ENCODE measurements at regions not wholly inside any gene's neighbourhood (a gene's known extent, or its start where the extent isn't known, plus 50 kb on each side); places are given as distances from the start of the nearest gene placed in this dataset.

GRCh38 chr21:28794371-28794851 lies 198.3 kb downstream of the LTN1 start:
- Mint-ChIP-seq H3K4me3 (no peak overlapping the region), H3K36me3 (peaks cover 4% of the 10 kb centered on the region; the same call in 1 of the 2 replicates), H3K27me3 (ENCODE audit: low read depth) (no peaks in the 10 kb centered on the region; the same call in 1 of the 2 replicates), H3K9me3 (peaks cover 9% of the 10 kb centered on the region), H3K4me1 (peaks cover 16% of the 10 kb centered on the region), H3K27ac (no peak overlapping the region)
- no peak for DNase-seq (ENCODE audit: low spot score)
- TF ChIP-seq FOXJ3 (CRISPR knock-in tag; IDR thresholded peaks at IDR 0.05; ENCODE audit: borderline replicate concordance) (no peak), RORB (CRISPR knock-in tag; IDR thresholded peaks at IDR 0.05) (no peak), NR3C1 (CRISPR knock-in tag; conservative IDR thresholded peaks at IDR 0.05; ENCODE audit: low read depth) (no peak), GTF2I (CRISPR knock-in tag; conservative IDR thresholded peaks at IDR 0.05) (no peak), ESRRA (CRISPR knock-in tag; IDR thresholded peaks at IDR 0.05; ENCODE audit: borderline replicate concordance) (no peak), SOX15 (CRISPR knock-in tag; IDR thresholded peaks at IDR 0.05) (no peak), PRDM15 (CRISPR knock-in tag; IDR thresholded peaks at IDR 0.05) (no peak), CREB1 (CRISPR knock-in tag; IDR thresholded peaks at IDR 0.05) (no peak), ZNF416 (CRISPR knock-in tag; IDR thresholded peaks at IDR 0.05) (no peak), TCF7 (CRISPR knock-in tag; IDR thresholded peaks at IDR 0.05; ENCODE audit: low read depth) (no peak), SMAD3 (CRISPR knock-in tag; IDR thresholded peaks at IDR 0.05; ENCODE audit: borderline replicate concordance) (no peak), USF1 (CRISPR knock-in tag; IDR thresholded peaks at IDR 0.05) (no peak), FOXK1 (CRISPR knock-in tag; IDR thresholded peaks at IDR 0.05) (no peak), NR1H2 (CRISPR knock-in tag; IDR thresholded peaks at IDR 0.05) (no peak)
- CTCF ChIA-PET: no interaction called here
- no peak for ATAC-seq
- POLR2A ChIA-PET: no interaction called here

- 0 out of 2 replicates have a peak, but pooled peaks have one; percentile 16 for TF ChIP-seq CTCF (IDR thresholded peaks at IDR 0.05)
- no peak for TF ChIP-seq MYBL2 (CRISPR knock-in tag; IDR thresholded peaks at IDR 0.05)
- peaks cover 4% of the 10 kb centered on the region for H3K9me3 Mint-ChIP-seq
- no peaks in the 10 kb centered on the region for H3K36me3 Mint-ChIP-seq
- no peaks in the 10 kb centered on the region; the same call in 1 of the 2 replicates for H3K27me3 Mint-ChIP-seq (ENCODE audit: low read depth)
- ChIA-PET CTCF (no interaction called here), POLR2A (no interaction called here)
- H3K27ac Mint-ChIP-seq: no peak overlapping the region
- DNase-seq (ENCODE audit: low spot score) (no peak), ATAC-seq (peak; percentile 60)
- H3K4me3 Mint-ChIP-seq: no peak overlapping the region
- peaks cover 13% of the 10 kb centered on the region for H3K4me1 Mint-ChIP-seq
These were observed 199.6 kb downstream of the LTN1 start for GRCh38 chr21:28793043-28793442.

GRCh38 chr21:28791595-28792282 lies 200.9 kb downstream of the LTN1 start:
- Mint-ChIP-seq H3K27ac (no peak overlapping the region), H3K9me3 (peaks cover 4% of the 10 kb centered on the region), H3K27me3 (ENCODE audit: low read depth) (no peaks in the 10 kb centered on the region; the same call in 1 of the 2 replicates), H3K36me3 (no peaks in the 10 kb centered on the region), H3K4me3 (no peak overlapping the region), H3K4me1 (peaks cover 17% of the 10 kb centered on the region)
- DNase-seq (ENCODE audit: low spot score) (no peak), ATAC-seq (no peak)
- ChIA-PET CTCF (no interaction called here), POLR2A (no interaction called here)
- no peak for TF ChIP-seq USF1 (CRISPR knock-in tag; IDR thresholded peaks at IDR 0.05)
- no peak for TF ChIP-seq ZNF138 (CRISPR knock-in tag; conservative IDR thresholded peaks at IDR 0.05)
- no peak for TF ChIP-seq TEAD1 (CRISPR knock-in tag; IDR thresholded peaks at IDR 0.05)
- no peak for TF ChIP-seq JAZF1 (CRISPR knock-in tag; IDR thresholded peaks at IDR 0.05)
- TF ChIP-seq ZNF281 (CRISPR knock-in tag; IDR thresholded peaks at IDR 0.05): no peak
- TF ChIP-seq ZBTB21 (CRISPR knock-in tag; IDR thresholded peaks at IDR 0.05; ENCODE audit: borderline replicate concordance): no peak
- no peak for TF ChIP-seq NFYB (CRISPR knock-in tag; conservative IDR thresholded peaks at IDR 0.05; ENCODE audit: low read depth)
- TF ChIP-seq RELA (CRISPR knock-in tag; IDR thresholded peaks at IDR 0.05; ENCODE audit: borderline replicate concordance): no peak
- no peak for TF ChIP-seq GTF2I (CRISPR knock-in tag; conservative IDR thresholded peaks at IDR 0.05)
- TF ChIP-seq CBFB (CRISPR knock-in tag; IDR thresholded peaks at IDR 0.05; ENCODE audit: low read depth): no peak
